GM18517 (cell line): ENCODE measurements at regions not wholly inside any gene's neighbourhood (a gene's known extent, or its start where the extent isn't known, plus 50 kb on each side); places are given as distances from the start of the nearest gene placed in this dataset.

Experiments used
- ATAC-seq: cut with Tn5 transposase; IDR thresholded peaks from one replicate; pipeline ENCODE4 v1.9.1; 2021; ENCODE audit warnings: mild to moderate bottlenecking, moderate library complexity; ENCODE audit not compliant: unreplicated experiment

GRCh38 chr1:72851597-72851996 lies 569.3 kb upstream of the NEGR1 start:
- ATAC-seq: no peak

GRCh38 chr1:72848997-72849396 lies 566.7 kb upstream of the NEGR1 start:
- ATAC-seq: no peak

- ATAC-seq: no peak
These were observed 565.3 kb upstream of the NEGR1 start for GRCh38 chr1:72847651-72848050.

GRCh38 chr1:72846476-72847278 lies 564.3 kb upstream of the NEGR1 start:
- ATAC-seq: no peak

- no peak for ATAC-seq
These were observed 563.6 kb upstream of the NEGR1 start for GRCh38 chr1:72845981-72846380.

- ATAC-seq: no peak
These were observed 563.0 kb upstream of the NEGR1 start for GRCh38 chr1:72845381-72845780.

GRCh38 chr1:72837781-72838180 lies 555.4 kb upstream of the NEGR1 start:
- no peak for ATAC-seq

GRCh38 chr1:72830606-72831390 lies 548.5 kb upstream of the NEGR1 start:
- ATAC-seq: no peak

- ATAC-seq: no peak
These were observed 544.9 kb upstream of the NEGR1 start for GRCh38 chr1:72827278-72827677.

- ATAC-seq: no peak
These were observed 522.2 kb upstream of the NEGR1 start for GRCh38 chr1:72804541-72804940.

- ATAC-seq: no peak
These were observed 498.7 kb upstream of the NEGR1 start for GRCh38 chr1:72781038-72781437.

- no peak for ATAC-seq
These were observed 497.9 kb upstream of the NEGR1 start for GRCh38 chr1:72780212-72780611.

- no peak for ATAC-seq
These were observed 495.6 kb upstream of the NEGR1 start for GRCh38 chr1:72777918-72778317.

GRCh38 chr1:72763481-72763880 lies 481.1 kb upstream of the NEGR1 start:
- ATAC-seq: no peak

- no peak for ATAC-seq
These were observed 477.1 kb upstream of the NEGR1 start for GRCh38 chr1:72759486-72759885.

- ATAC-seq: no peak
These were observed 475.5 kb upstream of the NEGR1 start for GRCh38 chr1:72757843-72758242.

GRCh38 chr1:72745413-72745812 lies 463.1 kb upstream of the NEGR1 start:
- no peak for ATAC-seq

- ATAC-seq: no peak
These were observed 452.1 kb upstream of the NEGR1 start for GRCh38 chr1:72734415-72734814.

GRCh38 chr1:72724951-72725861 lies 442.9 kb upstream of the NEGR1 start:
- no peak for ATAC-seq

GRCh38 chr1:72705921-72706320 lies 423.6 kb upstream of the NEGR1 start:
- no peak for ATAC-seq

- no peak for ATAC-seq
These were observed 422.6 kb upstream of the NEGR1 start for GRCh38 chr1:72704841-72705477.
